ENCODE measurements at regions not wholly inside any gene's neighbourhood (a gene's known extent, or its start where the extent isn't known, plus 50 kb on each side); places are given as distances from the start of the nearest gene placed in this dataset.
"Not testable (repeated sequence)": the region's sequence is repeated elsewhere in the genome, so short reads cannot be mapped to it uniquely, and the experiment has no call there.

GRCh38 chr1:223046011-223046410, 97.0 kb downstream of the TLR5 start:
- H3K4me3 ChIP-seq = no peak overlapping the region
- H3K27ac ChIP-seq = no peak overlapping the region
- POLR2A ChIA-PET = no interaction called here
- H3K9me3 ChIP-seq = peaks cover 14% of the 10 kb centered on the region
- no peak overlapping the region for H3K4me2 ChIP-seq
- ATAC-seq = no peak
- CTCF ChIA-PET = interaction anchor here (1.3 kb wide), 1 partner anchor 44 kb away, joined by 4 read pairs; no protein-coding TSS in a partner anchor
- no peaks in the 10 kb centered on the region for H3K4me1 ChIP-seq
- no peak for DNase-seq (ENCODE audit: low read depth in 1 of 2, low spot score in 1 of 2)
- FAIRE-seq = no peak
- 63% methylated on average over 2 of the region's 2 CpGs for WGBS (ENCODE audit: missing lambda C conversion rate)
- TF ChIP-seq RNF2 (IDR thresholded peaks at IDR 0.05; ENCODE audit: borderline replicate concordance, low read depth) (no peak), HOXB5 (CRISPR knock-in tag; IDR thresholded peaks at IDR 0.05) (no peak), REST (IDR thresholded peaks at IDR 0.05) (no peak), ATOH8 (CRISPR knock-in tag; IDR thresholded peaks at IDR 0.05; ENCODE audit: low read depth) (no peak), KDM1A (IDR thresholded peaks at IDR 0.05; ENCODE audit: low read depth) (no peak)

- CTCF ChIA-PET = interaction anchor here (1.3 kb wide), 1 partner anchor 44 kb away, joined by 4 read pairs; no protein-coding TSS in a partner anchor
- H3K4me3 ChIP-seq; H3K4me2 ChIP-seq; POLR2A ChIA-PET; DNase-seq (ENCODE audit: low read depth in 1 of 2, low spot score in 1 of 2); H3K27ac ChIP-seq; ATAC-seq; FAIRE-seq; H3K4me1 ChIP-seq: not testable (repeated sequence)
- 42% methylated on average over 8 of the region's 8 CpGs for WGBS (ENCODE audit: missing lambda C conversion rate)
- H3K9me3 ChIP-seq = peaks cover 14% of the 10 kb centered on the region
These were observed 96.6 kb downstream of the TLR5 start for GRCh38 chr1:223046463-223046862.

GRCh38 chr1:223048026-223048425, 95.0 kb downstream of the TLR5 start:
- H3K4me3 ChIP-seq = no peak overlapping the region
- no peaks in the 10 kb centered on the region for H3K4me1 ChIP-seq
- no peak overlapping the region for H3K4me2 ChIP-seq
- TF ChIP-seq RNF2 (IDR thresholded peaks at IDR 0.05; ENCODE audit: borderline replicate concordance, low read depth) (no peak), HES2 (IDR thresholded peaks at IDR 0.05) (no peak), CHD2 (IDR thresholded peaks at IDR 0.05; ENCODE audit: low read length, partially characterized antibody) (no peak), HMGXB4 (CRISPR knock-in tag; IDR thresholded peaks at IDR 0.05; ENCODE audit: borderline replicate concordance) (no peak), POLR2A (IDR thresholded peaks at IDR 0.05; ENCODE audit: low read length) (no peak), ESRRA (IDR thresholded peaks at IDR 0.05; ENCODE audit: borderline replicate concordance, low read length) (no peak), TFCP2L1 (CRISPR knock-in tag; IDR thresholded peaks at IDR 0.05) (no peak), PBX3 (IDR thresholded peaks at IDR 0.05) (no peak), HOXA7 (CRISPR knock-in tag; IDR thresholded peaks at IDR 0.05) (no peak), EP300 (IDR thresholded peaks at IDR 0.05) (no peak), SREBF2 (IDR thresholded peaks at IDR 0.05) (no peak), HDAC2 (IDR thresholded peaks at IDR 0.05) (no peak), NPAS2 (CRISPR knock-in tag; IDR thresholded peaks at IDR 0.05; ENCODE audit: borderline replicate concordance) (no peak), EHMT2 (IDR thresholded peaks at IDR 0.05; ENCODE audit: low read depth) (no peak), FOSB (CRISPR knock-in tag; IDR thresholded peaks at IDR 0.05) (no peak), GATA3 (IDR thresholded peaks at IDR 0.05; ENCODE audit: borderline replicate concordance) (no peak), TP53 (CRISPR knock-in tag; IDR thresholded peaks at IDR 0.05) (no peak), REST (IDR thresholded peaks at IDR 0.05) (no peak), NR3C1 (IDR thresholded peaks at IDR 0.05) (no peak), NFE2L2 (conservative IDR thresholded peaks at IDR 0.05; ENCODE audit: low read length) (no peak)
- 38% methylated on average over 2 of the region's 2 CpGs for WGBS (ENCODE audit: missing lambda C conversion rate)
- H3K27ac ChIP-seq = no peak overlapping the region
- DNase-seq (ENCODE audit: low read depth in 1 of 2, low spot score in 1 of 2) (no peak), ATAC-seq (no peak), FAIRE-seq (no peak)
- ChIA-PET CTCF (no interaction called here), POLR2A (no interaction called here)
- H3K9me3 ChIP-seq = peaks cover 14% of the 10 kb centered on the region
